ENCODE measurements at regions not wholly inside any gene's neighbourhood (a gene's known extent, or its start where the extent isn't known, plus 50 kb on each side); places are given as distances from the start of the nearest gene placed in this dataset.

- ChIA-PET RAD21 (ENCODE audit: unreplicated experiment) (no interaction called here), CTCF (no interaction called here), SMC1A (ENCODE audit: uncharacterized antibody, unreplicated experiment) (no interaction called here), POLR2A (no interaction called here)
- Histone ChIP-seq H3K36me3 (ENCODE audit: control insufficient read depth in 2 of 2, insufficient read depth in 2 of 2, low read length in 1 of 2) (no peaks in the 10 kb centered on the region), H3K27ac (ENCODE audit: control insufficient read depth, insufficient read depth) (no peak overlapping the region), H3K27me3 (replicated peaks in 1 of 2; ENCODE audit: control insufficient read depth in 2 of 2, insufficient read depth in 2 of 2, low read length in 1 of 2) (no peaks in the 10 kb centered on the region), H3K9ac (ENCODE audit: control insufficient read depth, insufficient read depth, low read length) (no peak overlapping the region), H3K9me3 (replicated peaks; ENCODE audit: control insufficient read depth, insufficient read depth, low read length) (no peaks in the 10 kb centered on the region), H3K4me2 (ENCODE audit: control insufficient read depth, insufficient read depth) (no peak overlapping the region), H2AFZ (ENCODE audit: control insufficient read depth, low read depth, low read length) (no peak overlapping the region), H3K4me3 (no peak overlapping the region), H3K4me1 (ENCODE audit: control insufficient read depth, insufficient read depth, low read length) (peaks cover under 1% of the 10 kb centered on the region; the same call in 1 of the 2 replicates), H3K79me2 (ENCODE audit: control insufficient read depth, insufficient read depth, low read length) (no peaks in the 10 kb centered on the region), H4K20me1 (ENCODE audit: control insufficient read depth, insufficient read depth) (no peaks in the 10 kb centered on the region)
- FAIRE-seq, result no peak
- TF ChIP-seq CBX5 (IDR thresholded peaks at IDR 0.05; ENCODE audit: low read depth), result no peak
- TF ChIP-seq POLR2A (IDR thresholded peaks at IDR 0.05; ENCODE audit: low read depth, low read length), result no peak
- no peak for TF ChIP-seq ZBTB33 (IDR thresholded peaks at IDR 0.05)
- TF ChIP-seq GATAD2B (conservative IDR thresholded peaks at IDR 0.05; ENCODE audit: low read depth), result no peak
- TF ChIP-seq RELB (IDR thresholded peaks at IDR 0.05; ENCODE audit: low read depth), result no peak
- TF ChIP-seq, protein P1, sequence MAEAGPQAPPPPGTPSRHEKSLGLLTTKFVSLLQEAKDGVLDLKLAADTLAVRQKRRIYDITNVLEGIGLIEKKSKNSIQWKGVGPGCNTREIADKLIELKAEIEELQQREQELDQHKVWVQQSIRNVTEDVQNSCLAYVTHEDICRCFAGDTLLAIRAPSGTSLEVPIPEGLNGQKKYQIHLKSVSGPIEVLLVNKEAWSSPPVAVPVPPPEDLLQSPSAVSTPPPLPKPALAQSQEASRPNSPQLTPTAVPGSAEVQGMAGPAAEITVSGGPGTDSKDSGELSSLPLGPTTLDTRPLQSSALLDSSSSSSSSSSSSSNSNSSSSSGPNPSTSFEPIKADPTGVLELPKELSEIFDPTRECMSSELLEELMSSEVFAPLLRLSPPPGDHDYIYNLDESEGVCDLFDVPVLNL (IDR thresholded peaks at IDR 0.05; ENCODE audit: low read depth, low read length), result no peak
- no peak for TF ChIP-seq ATF7 (IDR thresholded peaks at IDR 0.05; ENCODE audit: low read depth)
- no peak for TF ChIP-seq POLR2AphosphoS5 (IDR thresholded peaks at IDR 0.05; ENCODE audit: low read length)
- TF ChIP-seq, protein P2, sequence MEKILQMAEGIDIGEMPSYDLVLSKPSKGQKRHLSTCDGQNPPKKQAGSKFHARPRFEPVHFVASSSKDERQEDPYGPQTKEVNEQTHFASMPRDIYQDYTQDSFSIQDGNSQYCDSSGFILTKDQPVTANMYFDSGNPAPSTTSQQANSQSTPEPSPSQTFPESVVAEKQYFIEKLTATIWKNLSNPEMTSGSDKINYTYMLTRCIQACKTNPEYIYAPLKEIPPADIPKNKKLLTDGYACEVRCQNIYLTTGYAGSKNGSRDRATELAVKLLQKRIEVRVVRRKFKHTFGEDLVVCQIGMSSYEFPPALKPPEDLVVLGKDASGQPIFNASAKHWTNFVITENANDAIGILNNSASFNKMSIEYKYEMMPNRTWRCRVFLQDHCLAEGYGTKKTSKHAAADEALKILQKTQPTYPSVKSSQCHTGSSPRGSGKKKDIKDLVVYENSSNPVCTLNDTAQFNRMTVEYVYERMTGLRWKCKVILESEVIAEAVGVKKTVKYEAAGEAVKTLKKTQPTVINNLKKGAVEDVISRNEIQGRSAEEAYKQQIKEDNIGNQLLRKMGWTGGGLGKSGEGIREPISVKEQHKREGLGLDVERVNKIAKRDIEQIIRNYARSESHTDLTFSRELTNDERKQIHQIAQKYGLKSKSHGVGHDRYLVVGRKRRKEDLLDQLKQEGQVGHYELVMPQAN (conservative IDR thresholded peaks at IDR 0.05), result no peak
- TF ChIP-seq, protein P3, sequence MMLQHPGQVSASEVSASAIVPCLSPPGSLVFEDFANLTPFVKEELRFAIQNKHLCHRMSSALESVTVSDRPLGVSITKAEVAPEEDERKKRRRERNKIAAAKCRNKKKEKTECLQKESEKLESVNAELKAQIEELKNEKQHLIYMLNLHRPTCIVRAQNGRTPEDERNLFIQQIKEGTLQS (IDR thresholded peaks at IDR 0.05; ENCODE audit: borderline replicate concordance, extremely low read depth, low read depth, low read length), result no peak
- TF ChIP-seq ZSCAN29 (IDR thresholded peaks at IDR 0.05), result no peak
- no peak for TF ChIP-seq ZNF207 (IDR thresholded peaks at IDR 0.05; ENCODE audit: borderline replicate concordance)
- WGBS (ENCODE audit: insufficient coverage, insufficient replicate concordance, low lambda C conversion rate, missing lambda C conversion rate), result 60% methylated on average over 1 of the region's 1 CpG
- no peak for ATAC-seq
- no peak for DNase-seq (ENCODE audit: low read depth, low spot score)
- no TSS peak for BruUV-seq (replicated peaks)
- intact Hi-C loops (cut with micrococcal nuclease; ENCODE audit: unreplicated experiment) (no loop called here), in situ Hi-C loops (cut with MboI) (no loop called here)
Measured at GRCh38 chr2:223652902-223653301, 50.7 kb upstream of the SCG2 start.
